Trophoblast cell (in vitro differentiated cells and primary cell): ENCODE measurements at regions not wholly inside any gene's neighbourhood (a gene's known extent, or its start where the extent isn't known, plus 50 kb on each side); places are given as distances from the start of the nearest gene placed in this dataset.

Experiments used
- DNase-seq, 2 donors: peaks; one replicate each; pipeline ENCODE4 v3.0.0-alpha.2; 2016
- H2AFZ ChIP-seq: 2 replicates; pipeline ENCODE4 v1.6.1; 2013; ENCODE audit warnings: low read length, moderate library complexity, mild to moderate bottlenecking; ENCODE audit not compliant: insufficient read depth, poor library complexity
- H2AK5ac ChIP-seq: 2 replicates; pipeline ENCODE4 v1.6.1; 2013; ENCODE audit warnings: mild to moderate bottlenecking, low read length
- H2BK120ac ChIP-seq: 2 replicates; pipeline ENCODE4 v1.6.1; 2013; ENCODE audit warnings: low read length, mild to moderate bottlenecking, moderate library complexity; ENCODE audit not compliant: insufficient read depth, poor library complexity
- H2BK12ac ChIP-seq: 2 replicates; pipeline ENCODE4 v1.6.1; 2013; ENCODE audit warnings: mild to moderate bottlenecking, low read length, moderate library complexity
- H2BK5ac ChIP-seq: 2 replicates; pipeline ENCODE4 v1.6.1; 2013; ENCODE audit warnings: low read length, low read depth, moderate library complexity, mild to moderate bottlenecking; ENCODE audit not compliant: poor library complexity
- H3K14ac ChIP-seq: 2 replicates; pipeline ENCODE4 v1.6.1; 2013; ENCODE audit warnings: mild to moderate bottlenecking, low read length
- H3K18ac ChIP-seq: 2 replicates; pipeline ENCODE4 v1.6.1; 2013; ENCODE audit warnings: mild to moderate bottlenecking, low read length
- H3K23ac ChIP-seq: 2 replicates; pipeline ENCODE4 v1.6.1; 2013; ENCODE audit warnings: low read length
- H3K27ac ChIP-seq: 2 replicates; pipeline ENCODE4 v1.5.1; 2013; ENCODE audit warnings: low read depth, mild to moderate bottlenecking, inconsistent platforms, low read length, moderate library complexity
- H3K27me3 ChIP-seq: 2 replicates; pipeline ENCODE4 v1.6.1; 2013; ENCODE audit warnings: inconsistent platforms, mild to moderate bottlenecking, low read length, moderate library complexity; ENCODE audit not compliant: insufficient read depth
- H3K36me3 ChIP-seq, 2 experiments: 1 replicate in 1 of 2; 2 replicates in 1 of 2; pipeline ENCODE4 v1.6.1; 2013; ENCODE audit warnings: low read length in 2 of 2, mild to moderate bottlenecking in 2 of 2, moderate library complexity in 1 of 2; ENCODE audit not compliant: insufficient read depth in 2 of 2, control insufficient read depth in 1 of 2
- H3K4ac ChIP-seq: 2 replicates; pipeline ENCODE4 v1.6.1; 2013; ENCODE audit warnings: low read depth, mild to moderate bottlenecking, low read length, moderate library complexity
- H3K4me1 ChIP-seq, 2 experiments: 1 replicate in 1 of 2; 2 replicates in 1 of 2; pipeline ENCODE4 v1.6.1; 2013; ENCODE audit warnings: low read length in 2 of 2, mild to moderate bottlenecking in 2 of 2, moderate library complexity in 1 of 2; ENCODE audit not compliant: insufficient read depth in 2 of 2, control insufficient read depth in 1 of 2
- H3K4me2 ChIP-seq: 2 replicates; pipeline ENCODE4 v1.6.1; 2013; ENCODE audit warnings: inconsistent platforms, mild to moderate bottlenecking, low read length, moderate library complexity
- H3K4me3 ChIP-seq: 2 replicates; pipeline ENCODE4 v1.5.1; 2013; ENCODE audit warnings: mild to moderate bottlenecking, low read depth, low read length, inconsistent platforms
- H3K79me1 ChIP-seq: one replicate; pipeline ENCODE4 v1.6.1; 2013; ENCODE audit warnings: low read length
- H3K79me2 ChIP-seq: 2 replicates; pipeline ENCODE4 v1.6.1; 2013; ENCODE audit warnings: low read length, mild to moderate bottlenecking; ENCODE audit not compliant: control insufficient read depth, insufficient read depth, poor library complexity
- H3K9ac ChIP-seq: 2 replicates; pipeline ENCODE4 v1.6.1; 2013; ENCODE audit warnings: mild to moderate bottlenecking, low read length
- H3K9me3 ChIP-seq: 2 replicates; pipeline ENCODE4 v1.6.1; 2013; ENCODE audit warnings: low read depth, mild to moderate bottlenecking, control low read depth, inconsistent platforms, low read length; ENCODE audit not compliant: insufficient read depth
- H4K12ac ChIP-seq: 2 replicates; pipeline ENCODE4 v1.6.1; 2013; ENCODE audit warnings: low read depth, mild to moderate bottlenecking, low read length, moderate library complexity
- H4K8ac ChIP-seq: 2 replicates; pipeline ENCODE4 v1.6.1; 2013; ENCODE audit warnings: low read depth, mild to moderate bottlenecking, low read length, moderate library complexity
- H4K91ac ChIP-seq: one replicate; pipeline ENCODE4 v1.6.1; 2013; ENCODE audit warnings: low read depth, mild to moderate bottlenecking, low read length, moderate library complexity
- WGBS: extraction: QIAGEN DNeasy Blood & Tissue Kit; methylation state at CpG from one replicate; pipeline ENCODE4 v1.1.7; 2013; ENCODE audit warnings: missing lambda C conversion rate; ENCODE audit not compliant: insufficient read length, insufficient coverage; ENCODE audit errors: extremely low coverage; 5-methylcytosine and 5-hydroxymethylcytosine counted together

GRCh38 chr10:126781450-126782216 is 111.1 kb upstream of the C10orf90 start:
- H4K91ac ChIP-seq: no peak overlapping the region
- no peak overlapping the region for H3K23ac ChIP-seq
- no peak overlapping the region for H3K4me2 ChIP-seq
- DNase-seq: peak; percentile 21 to 87
- no peak overlapping the region for H3K4ac ChIP-seq
- no peak overlapping the region for H2BK5ac ChIP-seq
- no peak overlapping the region for H3K27ac ChIP-seq
- no CpG with 5 or more reads among the region's 3 CpGs for WGBS
- H2AFZ ChIP-seq: no peak overlapping the region
- no peaks in the 10 kb centered on the region for H3K79me2 ChIP-seq
- H3K4me3 ChIP-seq: no peak overlapping the region
- no peak overlapping the region for H3K14ac ChIP-seq
- H3K4me1 ChIP-seq: peaks cover 12 to 20% of the 10 kb centered on the region in 2 experiments
- peaks cover 22% of the 10 kb centered on the region for H3K79me1 ChIP-seq
- no peak overlapping the region for H4K8ac ChIP-seq
- H4K12ac ChIP-seq: no peak overlapping the region
- H3K18ac ChIP-seq: no peak overlapping the region
- H3K36me3 ChIP-seq: peaks cover 0 to 2% of the 10 kb centered on the region in 2 experiments
- no peak overlapping the region for H2BK120ac ChIP-seq
- H3K9ac ChIP-seq: no peak overlapping the region
- no peaks in the 10 kb centered on the region for H3K9me3 ChIP-seq
- peak overlapping the region; percentile 63 for H2BK12ac ChIP-seq
- no peaks in the 10 kb centered on the region for H3K27me3 ChIP-seq
- no peak overlapping the region for H2AK5ac ChIP-seq

DNA sequence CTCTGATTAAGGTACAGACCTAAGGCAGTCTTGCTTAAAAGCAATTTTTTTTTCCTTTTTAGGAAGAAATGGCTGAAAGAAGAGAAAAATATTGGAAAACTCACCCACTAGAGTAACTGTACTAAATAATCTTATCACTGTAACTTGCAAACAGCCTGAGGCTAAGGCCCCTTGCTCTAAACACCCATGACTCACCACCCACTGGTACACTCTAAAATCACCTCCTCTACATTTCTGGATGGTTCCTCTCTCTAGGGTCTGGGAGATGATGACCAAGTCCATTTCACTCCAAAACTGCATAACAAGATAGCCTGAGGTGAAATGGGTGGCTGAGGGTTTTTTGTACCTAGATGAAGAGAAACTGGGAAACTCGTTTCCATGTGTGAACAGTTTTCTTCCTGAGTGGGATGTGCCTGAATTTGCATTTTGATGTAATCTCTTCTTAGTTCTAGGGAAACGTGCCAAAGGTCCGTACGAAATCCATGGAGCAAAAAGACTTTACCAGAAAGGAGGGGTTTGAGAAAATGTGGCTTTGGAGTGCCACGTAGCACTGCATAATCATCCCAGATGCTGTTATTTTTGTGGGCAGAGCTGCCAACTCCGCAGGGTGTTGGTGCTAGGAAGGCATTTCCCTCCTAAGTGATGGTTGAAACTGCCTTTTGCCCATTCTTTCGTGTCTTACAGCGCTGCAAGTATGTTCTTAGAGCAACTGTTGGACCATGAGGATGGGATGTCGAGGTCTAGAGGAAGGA is 113.5 kb upstream of the C10orf90 start:
- Histone ChIP-seq H2AFZ (no peak overlapping the region), H3K27ac (peak overlapping the region; percentile 62), H3K18ac (no peak overlapping the region), H3K27me3 (no peaks in the 10 kb centered on the region), H4K12ac (no peak overlapping the region), H2AK5ac (peak overlapping the region; percentile 55), H4K8ac (no peak overlapping the region), H3K79me2 (no peaks in the 10 kb centered on the region), H3K79me1 (peaks cover 32% of the 10 kb centered on the region), H3K4me3 (no peak overlapping the region), H3K4me2 (no peak overlapping the region), H2BK5ac (no peak overlapping the region), H3K4ac (no peak overlapping the region), H3K36me3 (peaks cover 0 to 2% of the 10 kb centered on the region in 2 experiments), H3K4me1 (peaks cover 16 to 34% of the 10 kb centered on the region in 2 experiments), H3K9me3 (no peaks in the 10 kb centered on the region), H2BK120ac (peak overlapping the region; percentile 39), H3K14ac (peak overlapping the region; percentile 9), H2BK12ac (peak overlapping the region; percentile 78), H4K91ac (peak overlapping the region; percentile 58), H3K23ac (no peak overlapping the region), H3K9ac (no peak overlapping the region)
- peak; percentile 61 to 82 for DNase-seq
- no CpG with 5 or more reads among the region's 9 CpGs for WGBS

DNA sequence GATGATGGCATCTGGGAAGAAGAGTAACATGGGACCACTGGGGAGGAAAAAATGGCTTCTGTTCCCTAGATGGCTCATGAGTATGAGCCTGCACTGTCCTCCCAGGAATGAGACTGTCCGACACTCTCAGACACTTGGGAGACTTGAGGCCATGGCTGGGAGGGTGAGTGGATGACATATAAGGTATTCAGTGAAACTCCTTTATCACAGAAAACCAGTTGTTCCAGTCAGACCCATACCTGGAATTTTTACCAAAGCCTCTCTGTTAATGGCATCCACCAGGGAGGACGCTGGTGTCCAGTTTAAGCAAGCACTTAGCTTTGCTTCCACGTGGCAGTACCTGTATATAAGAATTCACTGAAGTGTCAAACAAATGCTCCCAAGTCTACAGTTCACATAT is 116.7 kb upstream of the C10orf90 start:
- peak overlapping the region; percentile 77 for H4K12ac ChIP-seq
- peak overlapping the region; percentile 88 for H2AFZ ChIP-seq
- H3K4me1 ChIP-seq: peaks cover 16 to 30% of the 10 kb centered on the region in 2 experiments
- H3K23ac ChIP-seq: no peak overlapping the region
- H3K9ac ChIP-seq: no peak overlapping the region
- peak; percentile 94 to 99 for DNase-seq
- H4K91ac ChIP-seq: peak overlapping the region; percentile 79
- peak overlapping the region; percentile 95 for H4K8ac ChIP-seq
- no peaks in the 10 kb centered on the region for H3K9me3 ChIP-seq
- peak overlapping the region; percentile 99 for H2BK5ac ChIP-seq
- H3K14ac ChIP-seq: no peak overlapping the region
- H3K27ac ChIP-seq: peak overlapping the region; percentile 88
- H3K4me3 ChIP-seq: no peak overlapping the region
- no peak overlapping the region for H2AK5ac ChIP-seq
- H3K79me2 ChIP-seq: no peaks in the 10 kb centered on the region
- H3K4me2 ChIP-seq: peak overlapping the region; percentile 24
- peaks cover 31% of the 10 kb centered on the region for H3K79me1 ChIP-seq
- H3K18ac ChIP-seq: peak overlapping the region; percentile 88
- peak overlapping the region; percentile 77 for H2BK12ac ChIP-seq
- H3K36me3 ChIP-seq: peaks cover 0 to 2% of the 10 kb centered on the region in 2 experiments
- peak overlapping the region; percentile 98 for H2BK120ac ChIP-seq
- no CpG with 5 or more reads among the region's 3 CpGs for WGBS
- no peaks in the 10 kb centered on the region for H3K27me3 ChIP-seq
- H3K4ac ChIP-seq: peak overlapping the region; percentile 58

DNA sequence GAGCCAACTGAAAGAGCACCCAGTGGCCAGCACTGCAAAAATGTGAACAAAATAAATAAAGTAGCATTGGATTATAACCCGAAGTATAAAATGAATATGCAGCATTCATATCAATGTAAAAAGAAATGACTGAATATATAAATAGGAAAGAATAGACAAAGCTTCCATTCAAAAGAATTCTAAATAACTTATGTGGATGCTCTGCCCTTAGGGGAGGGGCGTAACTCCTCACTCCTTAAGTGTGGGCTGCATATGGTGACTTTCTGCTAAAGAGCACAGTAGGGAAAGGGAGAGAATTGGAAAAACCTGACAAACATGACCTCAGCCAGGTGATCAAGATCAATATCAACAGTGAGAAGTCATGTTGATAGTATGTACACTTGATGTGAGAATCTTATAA is 109.9 kb upstream of the DOCK1 start:
- no CpG with 5 or more reads among the region's 2 CpGs for WGBS

More for the DNA sequence above, 109.9 kb upstream of the DOCK1 start:
- H3K27ac ChIP-seq: no peak overlapping the region
- no peak overlapping the region for H4K12ac ChIP-seq
- peaks cover 3% of the 10 kb centered on the region for H3K9me3 ChIP-seq
- no peak overlapping the region for H3K18ac ChIP-seq
- no peaks in the 10 kb centered on the region for H3K4me1 ChIP-seq
- H2BK5ac ChIP-seq: no peak overlapping the region
- H2AFZ ChIP-seq: no peak overlapping the region
- no peak overlapping the region for H4K91ac ChIP-seq
- no peak overlapping the region for H2BK12ac ChIP-seq
- H3K23ac ChIP-seq: no peak overlapping the region
- no peak overlapping the region for H2BK120ac ChIP-seq
- no peak overlapping the region for H3K4ac ChIP-seq
- no peaks in the 10 kb centered on the region for H3K36me3 ChIP-seq
- DNase-seq: no peak
- no peak overlapping the region for H4K8ac ChIP-seq
- no peaks in the 10 kb centered on the region for H3K79me2 ChIP-seq
- no peak overlapping the region for H3K14ac ChIP-seq
- no peak overlapping the region for H2AK5ac ChIP-seq
- H3K27me3 ChIP-seq: no peaks in the 10 kb centered on the region
- H3K9ac ChIP-seq: no peak overlapping the region
- no peak overlapping the region for H3K4me3 ChIP-seq
- no peak overlapping the region for H3K4me2 ChIP-seq
- no peaks in the 10 kb centered on the region for H3K79me1 ChIP-seq
